ENCODE measurements at regions not wholly inside any gene's neighbourhood (a gene's known extent, or its start where the extent isn't known, plus 50 kb on each side); places are given as distances from the start of the nearest gene placed in this dataset.
A peak's percentile ranks its signal among the peaks of the same experiment; 100 is the strongest.

GRCh38 chr2:120896126-120896525, 160.5 kb downstream of the GLI2 start:
- FAIRE-seq (peak; percentile 80), DNase-seq (ENCODE audit: low spot score) (no peak)

GRCh38 chr2:120896901-120897300, 161.2 kb downstream of the GLI2 start:
- peak; percentile 59 for FAIRE-seq
- no peak for DNase-seq (ENCODE audit: low spot score)

- FAIRE-seq (no peak), DNase-seq (ENCODE audit: low spot score) (no peak)
Measured at GRCh38 chr2:120897399-120897798, 161.7 kb downstream of the GLI2 start.

GRCh38 chr2:120898496-120898895, 162.8 kb downstream of the GLI2 start:
- FAIRE-seq = no peak

GRCh38 chr2:120898961-120899750, 163.5 kb downstream of the GLI2 start:
- FAIRE-seq = no peak
- no peak for DNase-seq (ENCODE audit: low spot score)

More at GRCh38 chr2:120898496-120898895, 162.8 kb downstream of the GLI2 start:
- DNase-seq (ENCODE audit: low spot score) = no peak

- no peak for FAIRE-seq
Measured at GRCh38 chr2:120899771-120900170, 164.1 kb downstream of the GLI2 start.

GRCh38 chr2:120901201-120901600, 165.5 kb downstream of the GLI2 start:
- FAIRE-seq (no peak), DNase-seq (ENCODE audit: low spot score) (no peak)

More at GRCh38 chr2:120899771-120900170, 164.1 kb downstream of the GLI2 start:
- DNase-seq (ENCODE audit: low spot score) = no peak

- DNase-seq (ENCODE audit: low spot score) (no peak), FAIRE-seq (no peak)
Measured at GRCh38 chr2:120902592-120902991, 166.9 kb downstream of the GLI2 start.

GRCh38 chr2:120904379-120904778, 168.7 kb downstream of the GLI2 start:
- DNase-seq (ENCODE audit: low spot score) = no peak

GRCh38 chr2:120904830-120905234, 169.2 kb downstream of the GLI2 start:
- FAIRE-seq = no peak

More at GRCh38 chr2:120904379-120904778, 168.7 kb downstream of the GLI2 start:
- FAIRE-seq = no peak

GRCh38 chr2:120905298-120905697, 169.6 kb downstream of the GLI2 start:
- DNase-seq (ENCODE audit: low spot score) = no peak
- FAIRE-seq = no peak

More at GRCh38 chr2:120904830-120905234, 169.2 kb downstream of the GLI2 start:
- no peak for DNase-seq (ENCODE audit: low spot score)

- FAIRE-seq (peak; percentile 40), DNase-seq (ENCODE audit: low spot score) (no peak)
Measured at GRCh38 chr2:120905824-120906571, 170.3 kb downstream of the GLI2 start.

GRCh38 chr2:120906914-120907313, 171.2 kb downstream of the GLI2 start:
- DNase-seq (ENCODE audit: low spot score) (no peak), FAIRE-seq (peak; percentile 70)

GRCh38 chr2:120907822-120908221, 172.2 kb downstream of the GLI2 start:
- no peak for DNase-seq (ENCODE audit: low spot score)
- FAIRE-seq = no peak

GRCh38 chr2:120908314-120908975, 172.8 kb downstream of the GLI2 start:
- DNase-seq (ENCODE audit: low spot score) (no peak), FAIRE-seq (no peak)

- no peak for DNase-seq (ENCODE audit: low spot score)
Measured at GRCh38 chr2:120909102-120909501, 173.4 kb downstream of the GLI2 start.

GRCh38 chr2:120910164-120910563, 174.5 kb downstream of the GLI2 start:
- FAIRE-seq (no peak), DNase-seq (ENCODE audit: low spot score) (no peak)

More at GRCh38 chr2:120909102-120909501, 173.4 kb downstream of the GLI2 start:
- no peak for FAIRE-seq

- DNase-seq (ENCODE audit: low spot score) = peak; percentile 78
- FAIRE-seq = peak; percentile 96
Measured at GRCh38 chr2:120910956-120911951, 175.6 kb downstream of the GLI2 start.

GRCh38 chr2:120912101-120912985, 176.7 kb downstream of the GLI2 start:
- FAIRE-seq = peak; percentile 90

More at GRCh38 chr2:120912101-120912985, 176.7 kb downstream of the GLI2 start:
- DNase-seq (ENCODE audit: low spot score) = peak; percentile 66

Data from urothelium cell line (cell line).